Activated CD4-positive, alpha-beta T cell treated with anti-CD3 and anti-CD28 coated beads, Interleukin-10, Interleukin-2, amounts not matched to agents 100 ng/mL and 50 ng/mL, durations not matched to agents 16 hours and 8 hours (primary cell): ENCODE measurements at regions not wholly inside any gene's neighbourhood (a gene's known extent, or its start where the extent isn't known, plus 50 kb on each side); places are given as distances from the start of the nearest gene placed in this dataset.

Experiments
- DNase-seq: peaks from one replicate; pipeline ENCODE4 v3.0.0-alpha.2; 2020

DNA sequence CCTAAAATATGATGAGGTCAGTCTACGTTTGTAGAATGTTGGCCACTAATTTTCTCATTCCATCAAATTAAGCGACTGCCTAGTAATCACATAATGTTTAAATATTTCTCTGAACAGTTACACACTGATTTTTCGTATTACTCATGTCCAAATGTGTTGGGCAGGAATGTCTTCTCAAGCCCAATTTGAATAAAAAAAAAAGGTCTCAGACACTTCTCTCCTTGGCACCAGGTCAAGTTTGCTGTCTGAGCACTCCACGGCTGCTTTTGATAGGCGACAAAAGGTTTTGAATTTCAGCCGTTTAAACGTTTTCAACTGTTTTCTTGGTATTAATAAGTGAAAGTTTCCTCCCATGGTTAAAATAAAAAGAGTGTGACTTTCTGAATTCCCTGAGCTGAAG is 542.1 kb downstream of the IRX1 start:
- DNase-seq, result no peak

DNA sequence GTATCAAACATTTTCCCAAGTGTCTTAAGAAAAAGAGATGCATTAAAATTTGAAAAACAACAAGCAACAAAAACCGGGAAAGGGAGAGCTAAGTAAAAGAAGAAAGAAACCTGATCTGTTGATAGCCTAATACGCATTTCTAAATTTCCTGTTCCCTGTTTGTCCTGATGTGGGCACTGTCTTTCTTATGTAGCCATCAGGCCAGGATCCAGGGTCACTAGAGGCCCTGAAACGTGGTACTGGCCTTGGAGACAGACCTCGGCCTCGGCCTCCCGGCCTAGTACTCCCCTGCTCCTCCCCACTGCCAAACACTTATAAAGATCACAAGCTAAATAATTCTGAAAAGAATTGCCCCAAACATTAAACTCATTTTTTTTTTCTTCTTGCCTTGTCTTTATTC is 547.2 kb downstream of the IRX1 start:
- DNase-seq, result no peak

DNA sequence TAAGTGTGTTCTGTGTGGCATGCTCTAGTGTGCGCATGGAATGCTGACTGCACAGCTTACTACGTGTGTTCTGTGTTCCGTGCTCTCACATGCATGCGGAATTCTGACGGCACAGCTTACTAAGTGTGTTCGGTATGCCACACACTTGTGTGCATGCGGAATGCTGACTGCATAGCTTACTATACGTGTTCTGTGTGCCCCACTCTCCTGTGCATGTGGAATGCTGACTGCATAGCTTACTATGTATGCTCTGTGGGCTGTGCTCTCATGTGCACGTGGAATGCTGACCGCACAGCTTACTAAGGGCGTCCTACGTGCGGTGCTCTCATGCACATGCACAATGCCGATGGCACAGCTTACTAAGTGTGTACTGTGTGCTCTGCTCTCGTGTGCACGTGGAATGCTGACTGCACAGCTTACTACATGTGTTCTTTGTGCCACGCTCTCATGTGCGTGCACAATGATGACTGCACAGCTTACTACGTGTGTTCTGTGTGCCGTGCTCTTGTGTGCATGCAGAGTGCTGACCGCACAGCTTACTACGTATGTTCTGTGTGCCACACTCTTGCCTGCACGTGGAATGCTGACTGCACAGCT is 548.9 kb downstream of the IRX1 start:
- no peak for DNase-seq

DNA sequence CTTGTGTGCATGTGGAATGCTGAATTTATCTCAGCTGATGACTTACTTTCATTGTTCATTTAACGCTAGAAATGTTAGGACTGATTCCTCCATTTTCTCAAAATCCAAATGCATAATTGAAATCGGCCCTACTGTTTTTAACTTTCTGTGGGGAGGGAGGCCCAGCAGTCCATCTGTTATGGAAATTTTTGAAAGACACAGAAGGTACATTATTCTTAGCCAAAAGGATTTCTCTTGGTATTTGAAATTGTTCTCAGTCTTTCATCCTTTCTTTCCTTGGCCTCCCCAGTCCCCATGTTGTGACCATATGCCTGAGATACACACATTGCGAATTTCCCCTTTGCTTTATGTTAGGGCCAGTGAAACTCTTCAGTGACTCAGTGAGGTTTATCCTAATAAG is 549.9 kb downstream of the IRX1 start:
- no peak for DNase-seq

DNA sequence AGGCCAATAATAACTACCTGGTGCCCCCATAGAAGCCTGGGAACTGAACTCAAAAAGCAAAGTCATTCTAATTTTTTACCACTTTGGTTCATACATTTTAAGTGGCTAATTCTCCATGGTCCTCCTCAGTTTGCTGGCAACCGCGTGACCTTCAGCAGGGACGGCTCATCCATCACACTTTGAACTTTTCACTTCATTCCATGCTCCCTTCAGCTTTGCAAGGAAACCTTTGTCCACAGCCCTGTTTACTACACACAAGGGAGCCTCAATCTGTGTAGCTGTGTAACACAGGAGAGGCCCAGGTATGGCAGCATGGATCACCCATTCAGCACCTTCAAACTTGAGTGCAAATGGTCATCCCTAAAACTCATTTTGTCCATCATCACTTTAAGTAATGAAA is 552.4 kb downstream of the IRX1 start:
- no peak for DNase-seq

DNA sequence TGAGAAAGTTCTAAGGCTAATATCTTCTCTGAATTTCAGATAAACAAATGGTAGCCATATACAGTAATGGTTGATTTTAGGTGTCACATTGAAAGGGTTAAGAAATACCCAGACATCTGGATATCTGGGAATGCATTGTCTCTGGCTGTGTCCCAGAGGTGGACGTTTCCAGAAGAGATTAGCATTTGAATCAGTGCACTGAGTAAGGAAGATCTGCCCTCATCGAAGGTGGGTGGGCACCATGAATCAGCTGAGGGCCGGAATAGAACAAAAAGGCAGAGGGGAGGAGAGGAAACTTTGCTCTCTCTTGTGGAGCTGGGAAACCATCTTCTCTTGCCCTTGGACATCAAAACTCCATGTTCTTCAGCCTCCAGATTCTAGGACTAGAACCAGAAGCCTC is 554.4 kb downstream of the IRX1 start:
- DNase-seq, result no peak

DNA sequence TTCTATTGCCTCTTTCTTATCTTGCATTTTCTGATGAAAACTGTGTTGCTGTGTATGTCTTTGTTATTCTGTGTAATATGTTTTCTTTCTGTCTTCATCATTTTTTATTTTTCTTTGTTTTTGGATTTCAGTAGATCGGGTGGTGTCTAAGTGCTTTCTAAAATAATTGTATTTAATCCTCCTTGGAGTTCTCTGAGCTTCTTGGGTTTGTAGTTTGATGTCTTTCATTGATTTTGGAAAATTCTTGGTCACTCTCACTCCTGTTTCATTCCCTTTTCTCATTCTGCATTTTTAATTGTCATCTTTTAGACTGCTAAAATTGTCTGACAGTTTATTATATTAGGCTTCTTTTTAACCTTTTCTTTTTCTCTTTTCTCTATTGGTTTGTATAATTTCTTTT is 560.5 kb downstream of the IRX1 start:
- no peak for DNase-seq

DNA sequence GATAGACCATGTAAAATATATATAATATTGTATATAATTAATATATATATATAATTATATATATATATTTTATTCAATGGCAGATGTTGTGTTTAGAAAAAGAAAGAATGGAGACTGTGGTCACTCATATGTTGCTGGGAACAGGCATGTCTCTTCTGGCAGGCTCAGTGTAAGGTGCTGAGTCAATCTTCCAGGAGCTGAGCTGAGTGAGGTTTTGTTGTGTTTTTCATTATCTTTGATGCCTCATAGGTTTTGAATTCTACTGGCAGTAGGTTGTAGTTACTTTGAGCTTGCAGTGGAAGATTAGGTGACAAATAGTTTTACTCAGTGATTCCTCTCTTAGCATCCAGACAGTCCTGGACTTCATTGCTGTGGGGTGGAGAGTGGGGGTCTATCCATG is 561.3 kb downstream of the IRX1 start:
- DNase-seq, result no peak

DNA sequence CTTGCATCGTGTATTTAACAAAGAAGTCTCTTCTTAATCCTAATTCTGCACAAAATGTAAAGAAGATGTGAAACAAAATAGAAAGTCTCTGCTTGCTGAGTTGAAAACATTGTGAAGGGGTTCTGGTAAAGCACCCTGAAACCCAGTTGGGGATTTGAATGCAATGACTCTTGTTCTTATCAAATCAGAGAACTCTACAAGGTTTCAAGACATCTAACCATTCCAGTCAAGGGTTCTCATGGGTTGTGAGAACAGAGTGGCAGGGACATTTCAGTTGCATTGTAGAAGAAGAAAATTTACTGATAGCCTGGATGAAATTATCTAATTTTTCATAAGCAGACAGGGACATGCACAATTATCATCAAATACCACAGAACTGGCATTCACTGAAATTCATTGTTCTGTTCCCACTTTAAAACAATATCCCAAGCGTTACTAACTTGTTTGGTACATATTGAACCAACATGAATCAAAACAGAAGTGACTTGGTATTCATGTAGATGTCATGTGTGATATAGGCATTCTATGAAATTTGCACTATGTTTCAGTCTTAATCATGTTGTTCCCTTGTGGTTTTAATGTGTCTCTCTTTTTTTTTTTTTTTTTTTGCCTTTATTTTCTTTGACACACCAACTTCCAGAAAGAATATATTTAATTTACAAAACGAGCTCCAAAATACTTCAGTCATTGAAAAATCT is 563.3 kb downstream of the IRX1 start:
- peak; percentile 36 for DNase-seq

DNA sequence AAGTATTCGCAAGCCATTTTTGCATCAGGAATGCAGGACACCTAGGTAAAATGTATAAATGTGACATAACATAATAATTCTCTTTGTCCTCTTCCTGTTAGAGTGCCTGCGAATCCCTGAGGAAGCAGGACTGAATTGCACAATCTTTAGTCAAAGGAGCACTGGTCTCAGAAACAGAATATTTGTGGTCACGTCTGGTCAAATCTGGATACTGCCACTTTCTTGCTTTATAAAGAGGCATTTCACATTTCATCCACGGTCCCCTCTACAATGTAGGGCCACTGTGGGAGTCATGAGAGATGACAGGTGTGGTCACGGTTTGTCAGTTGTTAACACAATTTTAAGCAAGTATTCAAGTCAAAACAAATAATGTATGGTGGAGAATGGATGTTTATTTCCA is 564.0 kb downstream of the IRX1 start:
- no peak for DNase-seq

DNA sequence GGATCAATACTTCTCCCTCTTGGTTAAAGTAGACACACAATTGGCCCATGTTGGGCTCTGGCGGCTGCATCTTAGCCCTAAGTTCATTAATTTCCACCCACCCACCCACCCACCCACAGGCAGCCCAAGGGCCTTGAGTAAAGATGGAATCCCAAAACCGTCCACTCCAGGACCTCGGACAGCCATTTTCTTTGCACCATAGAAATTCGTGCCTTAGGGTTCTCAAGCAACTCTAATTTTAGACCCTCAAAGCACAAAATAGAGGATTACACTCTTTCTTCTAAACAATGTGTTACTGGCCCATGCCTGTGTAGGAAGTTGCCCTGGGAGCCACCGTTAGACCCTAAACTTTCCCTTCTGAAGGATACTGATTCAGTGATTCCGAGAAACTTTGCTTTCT is 568.5 kb downstream of the IRX1 start:
- DNase-seq, result no peak

DNA sequence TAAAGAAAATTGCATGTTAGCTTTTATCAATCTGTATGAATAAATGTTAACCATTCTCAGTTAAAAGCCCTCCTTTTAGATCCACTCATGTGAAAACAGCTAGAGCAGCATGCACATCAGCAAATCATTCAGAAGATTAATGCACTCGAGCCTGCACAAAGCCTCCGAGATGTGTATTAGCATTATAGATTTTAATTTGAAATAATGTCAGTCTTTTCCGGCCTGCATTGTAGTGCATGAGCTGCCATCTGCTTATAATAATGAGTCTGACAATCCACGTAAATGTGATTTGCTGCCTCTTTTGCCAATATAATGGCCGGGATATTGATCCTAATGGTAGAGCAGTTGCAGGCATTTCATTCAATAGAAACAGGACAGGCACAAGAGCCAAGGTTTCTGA is 585.1 kb downstream of the IRX1 start:
- DNase-seq, result no peak

DNA sequence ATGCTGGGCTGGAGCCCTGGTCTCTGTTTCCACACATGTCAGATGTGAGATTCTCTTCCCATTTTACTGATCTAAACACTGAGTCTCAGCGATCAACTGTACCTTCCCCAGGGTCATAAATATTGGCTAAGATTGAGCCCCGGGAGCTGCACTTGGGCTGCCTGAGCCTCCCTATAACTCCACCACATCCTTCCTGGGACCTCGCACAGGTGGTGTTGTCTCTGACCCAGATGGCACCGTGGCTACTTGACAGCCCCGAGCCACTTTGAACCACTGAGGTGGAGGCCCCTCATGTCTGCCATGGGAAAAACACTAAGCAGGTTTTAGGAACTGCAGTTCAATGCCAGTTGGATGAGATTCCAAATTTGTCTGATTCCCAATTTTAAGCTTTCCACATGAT is 586.5 kb downstream of the IRX1 start:
- no peak for DNase-seq

DNA sequence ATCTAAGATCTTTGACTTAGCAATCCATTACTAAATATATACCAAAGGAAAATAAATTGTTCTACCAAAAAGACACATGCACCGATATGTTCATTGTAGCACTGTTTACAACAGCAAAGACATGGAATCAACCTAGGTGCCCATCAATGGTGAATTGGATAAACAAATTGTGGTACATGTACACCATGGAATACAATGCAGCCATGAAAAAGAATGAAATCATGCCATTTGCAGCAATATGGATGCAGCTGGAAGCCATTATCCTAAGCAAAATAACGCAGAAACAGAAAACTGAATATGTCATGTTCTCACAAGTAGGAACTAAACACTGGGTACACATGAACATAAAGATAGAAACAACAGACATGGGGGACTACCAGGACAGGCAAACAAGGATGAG is 589.5 kb downstream of the IRX1 start:
- DNase-seq, result no peak

DNA sequence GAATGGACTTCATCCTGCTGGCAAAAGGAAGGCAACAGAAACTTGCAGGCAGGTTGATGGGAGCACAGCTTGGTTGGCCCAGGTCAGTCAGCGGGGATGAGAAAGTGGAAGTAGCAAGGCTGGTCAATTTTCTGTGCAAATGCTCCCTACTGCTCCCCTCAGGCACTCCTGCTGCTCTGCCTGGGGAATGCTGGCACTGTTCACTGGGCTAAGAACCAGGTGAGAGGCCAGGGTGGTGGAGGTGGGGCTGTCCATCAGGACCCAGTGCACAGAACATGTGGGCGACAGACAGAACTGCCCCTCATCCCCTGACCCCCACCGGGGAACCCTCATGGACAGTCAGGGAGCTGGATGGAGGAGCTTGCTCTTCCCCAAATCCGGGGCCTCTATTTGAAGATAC is 593.1 kb downstream of the IRX1 start:
- DNase-seq, result no peak

DNA sequence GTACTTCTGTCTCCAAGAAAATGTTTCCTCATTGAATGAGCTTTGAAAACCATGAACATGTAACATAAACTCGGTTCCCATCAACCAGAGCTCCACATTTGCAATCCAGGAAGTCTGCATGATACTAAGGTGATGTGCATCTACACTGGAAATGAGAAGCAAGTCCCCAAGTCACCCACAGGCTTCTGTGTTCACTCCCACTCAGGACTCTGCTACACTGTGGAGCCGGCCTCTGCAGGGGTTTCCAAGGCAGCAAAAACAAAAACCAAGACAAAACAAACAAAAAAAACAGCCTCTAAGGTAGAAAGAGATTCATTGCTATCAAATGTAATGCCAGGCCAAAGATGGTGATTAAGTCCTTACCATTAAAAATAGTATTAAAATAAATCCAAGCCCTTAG is 593.7 kb downstream of the IRX1 start:
- no peak for DNase-seq

DNA sequence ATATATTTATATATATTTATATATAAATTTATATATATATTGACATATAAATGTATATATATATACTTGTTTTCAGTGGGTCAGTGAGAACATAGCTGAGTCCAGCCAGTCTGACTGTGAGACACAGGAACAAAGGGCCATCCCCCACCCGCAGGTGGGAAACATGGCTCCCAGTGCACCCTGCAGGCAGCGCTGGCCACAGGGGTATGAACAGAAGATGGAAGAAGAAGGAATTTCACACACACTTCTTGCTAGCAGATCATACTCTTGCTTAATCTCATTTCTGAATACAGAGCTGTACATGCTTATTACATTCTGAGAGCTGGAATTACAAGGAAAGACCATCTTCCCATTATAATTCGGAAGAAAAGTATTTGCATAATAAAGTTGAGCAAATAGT is 595.4 kb downstream of the IRX1 start:
- no peak for DNase-seq

DNA sequence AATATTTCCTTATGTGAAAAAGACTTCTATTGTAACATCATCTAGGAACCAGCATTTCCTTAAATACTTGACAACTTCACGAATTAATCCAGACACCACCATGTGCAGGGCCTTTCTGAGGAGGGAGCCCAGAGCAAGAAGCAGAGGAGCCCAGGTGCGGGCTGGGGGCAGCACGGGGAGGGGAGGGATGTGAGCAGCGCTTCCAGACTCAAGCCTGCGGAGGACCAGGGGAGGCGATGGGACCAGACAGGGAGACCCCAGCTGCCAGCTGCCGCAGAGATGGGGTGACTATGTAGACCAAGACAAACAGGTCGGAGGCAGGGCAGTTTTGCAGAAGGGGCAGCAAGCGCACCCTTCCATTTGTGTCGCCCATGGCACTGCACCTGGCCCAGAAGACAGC is 596.1 kb downstream of the IRX1 start:
- DNase-seq, result no peak

DNA sequence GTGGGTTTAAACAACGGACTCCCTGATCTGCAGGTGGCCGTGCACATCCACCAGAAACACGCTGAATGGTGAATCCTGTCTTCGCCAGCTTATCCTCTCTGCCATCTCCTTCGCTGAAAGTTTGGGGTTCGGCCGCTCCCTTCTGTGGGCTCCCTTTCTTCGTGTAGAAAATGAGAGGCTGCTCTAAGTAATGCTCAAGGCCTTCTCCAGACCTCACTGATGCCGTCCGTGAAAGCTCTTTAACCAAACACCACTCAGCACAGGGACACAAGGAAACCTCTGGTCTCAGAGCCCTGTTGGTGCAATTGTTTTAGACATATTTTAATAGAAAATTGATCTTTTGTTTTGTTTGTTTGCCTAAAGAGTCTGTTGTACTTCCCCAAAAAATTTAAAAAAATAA is 596.5 kb downstream of the IRX1 start:
- DNase-seq, result no peak

DNA sequence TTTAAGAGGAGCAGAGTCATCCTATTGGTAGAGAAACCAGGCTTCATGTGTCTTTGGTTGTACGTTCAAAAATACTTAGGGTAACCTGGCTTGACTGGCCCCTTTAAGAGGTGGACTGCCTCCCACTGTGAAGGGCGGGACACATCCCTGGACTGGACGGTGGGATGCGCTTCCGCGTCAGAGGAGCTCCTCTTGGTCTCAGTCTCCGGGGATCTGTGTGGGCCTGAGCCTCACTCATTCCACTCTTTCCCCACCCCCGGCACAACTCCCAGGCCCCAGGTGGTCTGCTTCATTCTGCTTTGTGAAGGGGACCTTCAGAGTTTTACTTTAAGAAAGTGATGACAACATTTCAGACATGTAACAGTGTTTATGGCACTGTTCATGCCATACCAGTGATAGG is 601.1 kb downstream of the IRX1 start:
- no peak for DNase-seq

DNA sequence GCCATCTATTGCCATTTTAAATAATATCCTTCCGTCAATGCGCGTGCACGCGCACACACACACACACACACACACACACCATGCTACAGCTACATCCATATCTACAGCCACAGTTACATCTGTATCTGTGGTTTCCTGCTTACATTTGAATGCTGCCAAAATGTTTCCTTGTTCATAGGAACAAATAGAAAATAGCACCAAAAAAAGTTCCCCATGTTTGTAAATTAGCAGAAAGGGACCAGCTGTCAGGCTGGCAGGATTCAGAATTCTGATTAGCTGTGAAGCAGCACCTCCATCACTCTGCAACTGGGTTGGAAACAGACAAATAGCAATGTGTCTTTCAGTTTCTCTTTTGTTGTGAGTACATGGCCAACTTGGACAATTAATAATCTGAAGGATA is 601.5 kb downstream of the IRX1 start:
- no peak for DNase-seq

DNA sequence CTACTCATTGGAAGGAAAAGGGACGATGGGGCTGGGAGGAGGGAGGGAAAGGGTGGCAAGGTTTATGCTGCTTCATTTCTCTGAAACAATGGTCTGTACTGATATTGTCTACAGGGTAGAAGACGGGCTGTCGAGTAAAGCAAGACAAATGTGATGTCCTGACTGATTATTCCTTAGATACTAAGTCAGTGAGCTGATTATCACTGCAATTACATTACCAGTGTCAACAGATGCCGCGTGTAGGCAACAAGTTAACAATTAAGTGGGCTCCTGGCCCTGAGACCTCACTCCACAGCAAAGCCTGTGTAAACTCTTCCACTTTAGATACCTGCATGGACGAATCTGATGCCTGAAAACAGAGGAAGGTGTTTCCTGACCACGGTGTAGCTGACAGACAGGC is 602.8 kb downstream of the IRX1 start:
- DNase-seq, result no peak

DNA sequence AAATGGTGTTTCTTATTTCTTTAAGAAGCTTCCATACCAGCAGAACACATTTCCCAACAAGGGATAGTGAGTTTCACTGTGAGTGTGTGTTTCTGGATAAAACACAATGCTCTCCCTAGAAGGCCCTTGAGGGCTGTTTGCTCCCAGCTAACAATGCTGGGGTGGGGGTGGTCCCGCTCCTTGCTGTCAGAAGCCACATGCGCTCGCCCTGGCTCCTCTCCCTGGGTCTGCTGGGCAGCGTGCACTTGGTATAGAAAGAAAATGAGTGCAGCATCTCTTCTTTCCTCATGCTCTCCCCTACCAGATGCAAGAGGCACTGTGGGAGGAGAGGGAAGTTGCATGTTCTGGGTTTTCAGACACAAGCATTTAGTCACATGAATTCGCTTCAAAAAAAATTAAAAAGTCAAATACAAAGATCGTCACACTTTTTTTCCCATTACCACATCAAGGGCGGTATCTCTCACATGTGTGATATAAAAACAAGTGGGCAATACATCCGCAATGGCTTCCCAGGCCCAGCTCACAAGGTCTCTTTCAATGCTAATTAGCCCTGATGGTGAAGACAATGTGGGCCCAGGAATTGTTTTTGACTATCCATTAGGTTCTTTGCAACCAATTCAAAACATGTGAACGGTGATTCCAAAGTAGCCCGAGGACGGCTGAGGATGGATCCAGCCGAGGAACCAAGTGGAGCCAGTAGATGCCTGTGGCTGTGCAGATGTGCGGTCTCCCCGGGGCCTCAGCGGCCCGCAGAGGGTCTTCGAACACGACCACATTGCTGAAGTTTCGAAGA is 603.6 kb downstream of the IRX1 start:
- DNase-seq, result no peak

DNA sequence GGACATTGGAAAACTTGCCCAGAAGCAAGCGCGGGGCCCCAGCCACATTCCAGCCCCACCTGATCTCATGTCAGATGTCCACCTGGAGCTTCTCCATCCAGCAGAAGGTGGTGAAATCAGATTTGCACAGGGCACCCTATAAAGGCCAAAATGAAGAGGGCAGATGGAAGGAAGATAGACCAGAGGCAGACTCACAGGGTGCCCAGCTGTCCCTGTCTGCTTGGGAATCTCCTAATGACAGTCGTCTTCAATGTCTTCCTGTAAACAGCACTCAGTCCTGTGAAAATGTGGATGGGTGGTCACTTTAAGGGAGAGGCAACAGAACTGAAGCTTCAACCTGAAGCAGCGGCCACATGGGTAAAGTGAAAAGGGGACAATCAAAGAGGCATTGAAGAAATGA is 607.5 kb downstream of the IRX1 start:
- DNase-seq, result no peak
